GM21529 (cell line): ENCODE measurements at regions not wholly inside any gene's neighbourhood (a gene's known extent, or its start where the extent isn't known, plus 50 kb on each side); places are given as distances from the start of the nearest gene placed in this dataset.

Experiments used
- ATAC-seq: cut with Tn5 transposase; IDR thresholded peaks from one replicate; pipeline ENCODE4 v1.9.1; 2021; ENCODE audit not compliant: unreplicated experiment

GRCh38 chr15:98187549-98187948, 227.0 kb downstream of the ARRDC4 start:
- ATAC-seq, result no peak

GRCh38 chr15:98190914-98191313, 230.4 kb downstream of the ARRDC4 start:
- ATAC-seq, result no peak

- ATAC-seq, result no peak
These were observed 235.3 kb downstream of the ARRDC4 start for GRCh38 chr15:98195796-98196195.

GRCh38 chr15:98196371-98196770, 235.9 kb downstream of the ARRDC4 start:
- ATAC-seq, result no peak

GRCh38 chr15:98202256-98202655, 241.8 kb downstream of the ARRDC4 start:
- no peak for ATAC-seq

GRCh38 chr15:98203872-98204660, 243.6 kb downstream of the ARRDC4 start:
- no peak for ATAC-seq

GRCh38 chr15:98207928-98208327, 247.4 kb downstream of the ARRDC4 start:
- no peak for ATAC-seq

GRCh38 chr15:98213346-98213979, 253.0 kb downstream of the ARRDC4 start:
- no peak for ATAC-seq

GRCh38 chr15:98216166-98216565, 255.7 kb downstream of the ARRDC4 start:
- ATAC-seq, result no peak

- no peak for ATAC-seq
These were observed 256.9 kb downstream of the ARRDC4 start for GRCh38 chr15:98217356-98217755.

GRCh38 chr15:98221144-98221543, 260.6 kb downstream of the ARRDC4 start:
- ATAC-seq, result no peak

GRCh38 chr15:98221577-98221976, 261.1 kb downstream of the ARRDC4 start:
- no peak for ATAC-seq

GRCh38 chr15:98226149-98226548, 265.6 kb downstream of the ARRDC4 start:
- no peak for ATAC-seq

GRCh38 chr15:98226578-98226977, 266.1 kb downstream of the ARRDC4 start:
- ATAC-seq, result no peak

GRCh38 chr15:98228846-98229245, 268.3 kb downstream of the ARRDC4 start:
- ATAC-seq, result no peak

- ATAC-seq, result no peak
These were observed 270.5 kb downstream of the ARRDC4 start for GRCh38 chr15:98230975-98231374.

GRCh38 chr15:98231696-98232440, 271.4 kb downstream of the ARRDC4 start:
- no peak for ATAC-seq

- no peak for ATAC-seq
These were observed 272.3 kb downstream of the ARRDC4 start for GRCh38 chr15:98232761-98233160.

- no peak for ATAC-seq
These were observed 273.4 kb downstream of the ARRDC4 start for GRCh38 chr15:98233873-98234272.

- no peak for ATAC-seq
These were observed 279.8 kb downstream of the ARRDC4 start for GRCh38 chr15:98240303-98240702.

- no peak for ATAC-seq
These were observed 280.6 kb downstream of the ARRDC4 start for GRCh38 chr15:98241032-98241554.

- no peak for ATAC-seq
These were observed 296.8 kb downstream of the ARRDC4 start for GRCh38 chr15:98257290-98257689.
